ENCODE measurements at regions not wholly inside any gene's neighbourhood (a gene's known extent, or its start where the extent isn't known, plus 50 kb on each side); places are given as distances from the start of the nearest gene placed in this dataset.

- no peak for DNase-seq (ENCODE audit: low spot score)
- Mint-ChIP-seq H3K27me3 (ENCODE audit: low read depth) (peaks cover 84% of the 10 kb centered on the region), H3K9me3 (ENCODE audit: low read depth) (no peaks in the 10 kb centered on the region), H3K4me1 (ENCODE audit: low read depth) (peaks cover 13% of the 10 kb centered on the region), H3K27ac (ENCODE audit: unreplicated experiment) (no peak overlapping the region), H3K4me3 (ENCODE audit: unreplicated experiment) (no peak overlapping the region), H3K36me3 (ENCODE audit: low read depth) (no peaks in the 10 kb centered on the region)
- TF ChIP-seq, protein P1, sequence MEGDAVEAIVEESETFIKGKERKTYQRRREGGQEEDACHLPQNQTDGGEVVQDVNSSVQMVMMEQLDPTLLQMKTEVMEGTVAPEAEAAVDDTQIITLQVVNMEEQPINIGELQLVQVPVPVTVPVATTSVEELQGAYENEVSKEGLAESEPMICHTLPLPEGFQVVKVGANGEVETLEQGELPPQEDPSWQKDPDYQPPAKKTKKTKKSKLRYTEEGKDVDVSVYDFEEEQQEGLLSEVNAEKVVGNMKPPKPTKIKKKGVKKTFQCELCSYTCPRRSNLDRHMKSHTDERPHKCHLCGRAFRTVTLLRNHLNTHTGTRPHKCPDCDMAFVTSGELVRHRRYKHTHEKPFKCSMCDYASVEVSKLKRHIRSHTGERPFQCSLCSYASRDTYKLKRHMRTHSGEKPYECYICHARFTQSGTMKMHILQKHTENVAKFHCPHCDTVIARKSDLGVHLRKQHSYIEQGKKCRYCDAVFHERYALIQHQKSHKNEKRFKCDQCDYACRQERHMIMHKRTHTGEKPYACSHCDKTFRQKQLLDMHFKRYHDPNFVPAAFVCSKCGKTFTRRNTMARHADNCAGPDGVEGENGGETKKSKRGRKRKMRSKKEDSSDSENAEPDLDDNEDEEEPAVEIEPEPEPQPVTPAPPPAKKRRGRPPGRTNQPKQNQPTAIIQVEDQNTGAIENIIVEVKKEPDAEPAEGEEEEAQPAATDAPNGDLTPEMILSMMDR (IDR thresholded peaks at IDR 0.05), result no peak
Measured at GRCh38 chr4:41865981-41866798, 69.0 kb upstream of the TMEM33 start.

- TF ChIP-seq, protein P1 (IDR thresholded peaks at IDR 0.05), result no peak
- peaks cover 79% of the 10 kb centered on the region for H3K27me3 Mint-ChIP-seq (ENCODE audit: low read depth)
- H3K36me3 Mint-ChIP-seq (ENCODE audit: low read depth), result no peaks in the 10 kb centered on the region
- H3K27ac Mint-ChIP-seq (ENCODE audit: unreplicated experiment), result no peak overlapping the region
- no peak for DNase-seq (ENCODE audit: low spot score)
- no peak overlapping the region for H3K4me3 Mint-ChIP-seq (ENCODE audit: unreplicated experiment)
- H3K9me3 Mint-ChIP-seq (ENCODE audit: low read depth), result no peaks in the 10 kb centered on the region
- peaks cover 13% of the 10 kb centered on the region for H3K4me1 Mint-ChIP-seq (ENCODE audit: low read depth)
Measured at GRCh38 chr4:41865306-41865980, 69.8 kb upstream of the TMEM33 start.

- peaks cover 60% of the 10 kb centered on the region for H3K27me3 Mint-ChIP-seq (ENCODE audit: low read depth)
- no peak overlapping the region for H3K4me3 Mint-ChIP-seq (ENCODE audit: unreplicated experiment)
- no peak overlapping the region for H3K27ac Mint-ChIP-seq (ENCODE audit: unreplicated experiment)
- DNase-seq (ENCODE audit: low spot score), result no peak
- H3K36me3 Mint-ChIP-seq (ENCODE audit: low read depth), result no peaks in the 10 kb centered on the region
- H3K9me3 Mint-ChIP-seq (ENCODE audit: low read depth), result no peaks in the 10 kb centered on the region
- no peaks in the 10 kb centered on the region for H3K4me1 Mint-ChIP-seq (ENCODE audit: low read depth)
- TF ChIP-seq, protein P1 (IDR thresholded peaks at IDR 0.05), result no peak
Measured at GRCh38 chr4:41859087-41859486, 76.1 kb upstream of the TMEM33 start.

DNA sequence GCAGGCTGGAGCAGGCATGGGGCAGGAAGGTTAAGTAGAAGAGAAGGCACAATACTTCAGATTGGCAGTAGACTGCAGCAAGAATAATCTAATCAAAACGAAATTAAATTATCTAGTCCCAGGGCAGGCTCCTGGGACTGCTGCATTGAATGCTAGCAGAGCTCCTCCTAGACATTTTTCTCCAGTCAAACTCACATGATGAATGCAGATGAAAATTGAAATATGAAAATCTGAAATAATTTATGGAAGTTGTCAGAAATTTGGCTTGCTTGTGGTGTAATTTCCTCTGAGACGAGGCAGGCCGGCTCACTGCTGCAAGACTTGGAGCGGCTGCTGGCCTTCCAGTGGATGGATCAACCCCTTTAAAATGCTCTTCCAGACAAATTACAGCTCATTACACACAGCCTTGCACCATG lies 78.0 kb upstream of the TMEM33 start:
- TF ChIP-seq, protein P1 (IDR thresholded peaks at IDR 0.05), result no peak
- no peaks in the 10 kb centered on the region for H3K4me1 Mint-ChIP-seq (ENCODE audit: low read depth)
- DNase-seq (ENCODE audit: low spot score), result no peak
- peaks cover 54% of the 10 kb centered on the region for H3K27me3 Mint-ChIP-seq (ENCODE audit: low read depth)
- H3K4me3 Mint-ChIP-seq (ENCODE audit: unreplicated experiment), result no peak overlapping the region
- no peaks in the 10 kb centered on the region for H3K9me3 Mint-ChIP-seq (ENCODE audit: low read depth)
- H3K36me3 Mint-ChIP-seq (ENCODE audit: low read depth), result no peaks in the 10 kb centered on the region
- H3K27ac Mint-ChIP-seq (ENCODE audit: unreplicated experiment), result no peak overlapping the region

- DNase-seq (ENCODE audit: low spot score), result no peak
- no peaks in the 10 kb centered on the region for H3K36me3 Mint-ChIP-seq (ENCODE audit: low read depth)
- TF ChIP-seq, protein P1 (IDR thresholded peaks at IDR 0.05), result no peak
- H3K9me3 Mint-ChIP-seq (ENCODE audit: low read depth), result no peaks in the 10 kb centered on the region
- no peak overlapping the region for H3K27ac Mint-ChIP-seq (ENCODE audit: unreplicated experiment)
- H3K27me3 Mint-ChIP-seq (ENCODE audit: low read depth), result peaks cover 54% of the 10 kb centered on the region
- H3K4me1 Mint-ChIP-seq (ENCODE audit: low read depth), result no peaks in the 10 kb centered on the region
- H3K4me3 Mint-ChIP-seq (ENCODE audit: unreplicated experiment), result no peak overlapping the region
Measured at GRCh38 chr4:41856797-41857196, 78.4 kb upstream of the TMEM33 start.

Measured in chondrocyte (in vitro differentiated cells).